ENCODE measurements at regions not wholly inside any gene's neighbourhood (a gene's known extent, or its start where the extent isn't known, plus 50 kb on each side); places are given as distances from the start of the nearest gene placed in this dataset.

- POLR2A ChIA-PET = no interaction called here
- dilution Hi-C loops (cut with MboI; ENCODE audit: extremely low pct_ligation_motif_present, low sequenced_read_pairs) = no loop called here
- H4K20me1 ChIP-seq (replicated peaks; ENCODE audit: control insufficient read depth, extremely low read depth, insufficient read depth, low read length) = no peaks in the 10 kb centered on the region
Measured at GRCh38 chr20:17093782-17094181, 133.1 kb upstream of the PCSK2 start.

More at GRCh38 chr20:17093782-17094181, 133.1 kb upstream of the PCSK2 start:
- Histone ChIP-seq H3K27ac (ENCODE audit: insufficient read depth, low read depth, low read length) (no peak overlapping the region), H3K9me3 (replicated peaks; ENCODE audit: control insufficient read depth, insufficient read depth, low read length) (no peaks in the 10 kb centered on the region), H3K9me1 (replicated peaks; ENCODE audit: control insufficient read depth, extremely low read depth, insufficient read depth, low read length) (no peaks in the 10 kb centered on the region), H3K4me2 (ENCODE audit: insufficient read depth, low read length) (no peak overlapping the region), H3K4me1 (ENCODE audit: control insufficient read depth, extremely low read depth, insufficient read depth, low read length) (no peaks in the 10 kb centered on the region), H3K9ac (replicated peaks; ENCODE audit: extremely low read depth, insufficient read depth, low read length) (no peak overlapping the region), H2AFZ (ENCODE audit: low read depth, low read length) (no peak overlapping the region), H3K27me3 (ENCODE audit: control insufficient read depth in 2 of 2, insufficient read depth in 2 of 2, low read length in 2 of 2) (no peaks in the 10 kb centered on the region), H3K36me3 (ENCODE audit: control insufficient read depth in 2 of 2, extremely low read depth in 1 of 2, insufficient read depth in 2 of 2, low read length in 2 of 2) (no peaks in the 10 kb centered on the region), H3K4me3 (replicated peaks in 1 of 3; ENCODE audit: insufficient read depth in 1 of 3, low read depth in 1 of 3, low read length in 3 of 3) (no peak overlapping the region), H3K79me2 (ENCODE audit: control insufficient read depth, insufficient read depth, low read length) (no peaks in the 10 kb centered on the region)
- no TSS peak for BruUV-seq (replicated peaks)
- CTCF ChIA-PET = no interaction called here
- FAIRE-seq (no peak), DNase-seq (ENCODE audit: low read depth, low spot score) (no peak)
- intact Hi-C loops (cut with micrococcal nuclease) = no loop called here
- TF ChIP-seq POLR2AphosphoS5 (IDR thresholded peaks at IDR 0.05; ENCODE audit: insufficient read depth, low read depth, low read length) (no peak), MYC (IDR thresholded peaks at IDR 0.05; ENCODE audit: low read depth, low read length) (no peak), POLR2A (IDR thresholded peaks at IDR 0.05; ENCODE audit: low read depth, low read length) (no peak), FOS (IDR thresholded peaks at IDR 0.05; ENCODE audit: borderline replicate concordance, insufficient read depth, low read length) (no peak), CTCF (IDR thresholded peaks at IDR 0.05; ENCODE audit: extremely low read depth in 1 of 2, insufficient read depth in 1 of 2, low read depth in 1 of 2, low read length in 2 of 2) (no peak), JUN (IDR thresholded peaks at IDR 0.05; ENCODE audit: borderline replicate concordance, insufficient read depth, insufficient read length, low read depth) (no peak), EZH2 (IDR thresholded peaks at IDR 0.05; ENCODE audit: borderline replicate concordance, low read depth, low read length, severe bottlenecking) (no peak), GATA2 (IDR thresholded peaks at IDR 0.05; ENCODE audit: insufficient read depth, insufficient read length, low read depth, low read length) (no peak), MAX (IDR thresholded peaks at IDR 0.05; ENCODE audit: insufficient read depth, insufficient read length) (no peak)
